ENCODE measurements at regions not wholly inside any gene's neighbourhood (a gene's known extent, or its start where the extent isn't known, plus 50 kb on each side); places are given as distances from the start of the nearest gene placed in this dataset.

DNA sequence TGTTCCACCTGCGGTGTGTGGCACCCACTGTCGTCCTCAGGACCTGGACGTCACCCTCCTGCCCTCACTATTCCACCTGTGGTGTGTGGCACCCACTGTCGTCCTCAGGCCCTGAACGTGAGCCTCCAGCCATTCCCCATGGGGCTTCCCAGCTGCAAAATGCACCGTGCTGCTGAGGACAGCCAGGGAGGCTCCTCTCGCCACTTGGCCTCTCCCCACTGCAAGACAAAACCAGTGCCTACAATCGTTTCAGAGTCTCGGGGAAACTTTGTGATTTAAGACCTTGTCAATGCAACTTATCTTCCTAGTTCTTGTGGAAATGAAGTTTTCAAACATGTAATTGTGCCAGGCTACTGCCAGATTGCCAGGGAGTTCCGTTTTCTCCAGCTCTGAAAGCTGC lies 319.3 kb upstream of the SALL3 start:
- Histone ChIP-seq H4K20me1 (ENCODE audit: insufficient read depth) (no peaks in the 10 kb centered on the region), H3K9me3 (ENCODE audit: low read length) (no peaks in the 10 kb centered on the region), H3K9ac (ENCODE audit: low read length) (no peak overlapping the region), H3K27ac (ENCODE audit: low read length) (no peak overlapping the region), H3K4me3 (ENCODE audit: low read length) (no peak overlapping the region), H3K9me2 (ENCODE audit: insufficient read depth, low read length) (no peaks in the 10 kb centered on the region), H3K27me3 (ENCODE audit: insufficient read depth, low read depth, low read length) (no peaks in the 10 kb centered on the region), H3K36me3 (ENCODE audit: insufficient read depth, low read length) (no peaks in the 10 kb centered on the region), H3K4me2 (ENCODE audit: low read length) (no peak overlapping the region), H3F3A (ENCODE audit: insufficient read depth, low read length, poor library complexity, severe bottlenecking) (no peaks in the 10 kb centered on the region), H2AFZ (ENCODE audit: low read depth, low read length) (no peak overlapping the region), H3K79me2 (replicated peaks; ENCODE audit: insufficient read depth, low read length) (no peaks in the 10 kb centered on the region)
- no peak for TF ChIP-seq TAF1 (IDR thresholded peaks at IDR 0.05; ENCODE audit: low read depth)
- TF ChIP-seq EZH2 (IDR thresholded peaks at IDR 0.05; ENCODE audit: borderline replicate concordance, insufficient read depth, low read length, poor library complexity, severe bottlenecking): no peak
- no peak for TF ChIP-seq RAD21 (conservative IDR thresholded peaks at IDR 0.05)
- no peak for TF ChIP-seq MXI1 (conservative IDR thresholded peaks at IDR 0.05; ENCODE audit: poor library complexity, severe bottlenecking)
- no peak for TF ChIP-seq POLR2AphosphoS5 (IDR thresholded peaks at IDR 0.05)
- TF ChIP-seq, protein P1, sequence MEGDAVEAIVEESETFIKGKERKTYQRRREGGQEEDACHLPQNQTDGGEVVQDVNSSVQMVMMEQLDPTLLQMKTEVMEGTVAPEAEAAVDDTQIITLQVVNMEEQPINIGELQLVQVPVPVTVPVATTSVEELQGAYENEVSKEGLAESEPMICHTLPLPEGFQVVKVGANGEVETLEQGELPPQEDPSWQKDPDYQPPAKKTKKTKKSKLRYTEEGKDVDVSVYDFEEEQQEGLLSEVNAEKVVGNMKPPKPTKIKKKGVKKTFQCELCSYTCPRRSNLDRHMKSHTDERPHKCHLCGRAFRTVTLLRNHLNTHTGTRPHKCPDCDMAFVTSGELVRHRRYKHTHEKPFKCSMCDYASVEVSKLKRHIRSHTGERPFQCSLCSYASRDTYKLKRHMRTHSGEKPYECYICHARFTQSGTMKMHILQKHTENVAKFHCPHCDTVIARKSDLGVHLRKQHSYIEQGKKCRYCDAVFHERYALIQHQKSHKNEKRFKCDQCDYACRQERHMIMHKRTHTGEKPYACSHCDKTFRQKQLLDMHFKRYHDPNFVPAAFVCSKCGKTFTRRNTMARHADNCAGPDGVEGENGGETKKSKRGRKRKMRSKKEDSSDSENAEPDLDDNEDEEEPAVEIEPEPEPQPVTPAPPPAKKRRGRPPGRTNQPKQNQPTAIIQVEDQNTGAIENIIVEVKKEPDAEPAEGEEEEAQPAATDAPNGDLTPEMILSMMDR (IDR thresholded peaks at IDR 0.05; ENCODE audit: poor library complexity, severe bottlenecking): no peak
- TF ChIP-seq SMC3 (conservative IDR thresholded peaks at IDR 0.05; ENCODE audit: poor library complexity): no peak
- TF ChIP-seq EP300 (conservative IDR thresholded peaks at IDR 0.05; ENCODE audit: poor library complexity, severe bottlenecking): no peak

DNA sequence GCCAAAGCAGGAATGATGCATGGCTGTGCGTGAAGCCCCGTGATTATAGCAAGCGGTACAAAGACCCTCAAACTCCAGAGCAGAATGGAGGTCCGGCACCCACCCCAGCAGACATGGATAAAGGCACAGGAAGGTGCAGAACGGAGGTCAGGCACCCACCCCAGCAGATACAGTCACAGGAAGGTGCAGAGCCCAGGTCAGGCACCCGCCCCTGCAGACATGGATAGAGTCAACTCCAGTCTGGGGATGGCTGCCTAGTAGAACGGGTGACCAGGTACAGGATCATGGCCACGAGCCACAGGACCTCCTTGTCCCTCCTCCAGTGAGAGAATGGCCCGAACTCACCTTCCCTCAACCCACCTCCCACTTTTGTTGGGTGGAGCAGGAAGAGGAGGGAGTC lies 318.3 kb upstream of the SALL3 start:
- Histone ChIP-seq H3K79me2 (replicated peaks; ENCODE audit: insufficient read depth, low read length) (no peaks in the 10 kb centered on the region), H3K9me3 (ENCODE audit: low read length) (no peaks in the 10 kb centered on the region), H3K9ac (ENCODE audit: low read length) (no peak overlapping the region), H3F3A (ENCODE audit: insufficient read depth, low read length, poor library complexity, severe bottlenecking) (no peaks in the 10 kb centered on the region), H3K9me2 (ENCODE audit: insufficient read depth, low read length) (no peaks in the 10 kb centered on the region), H3K27ac (ENCODE audit: low read length) (no peak overlapping the region), H3K36me3 (ENCODE audit: insufficient read depth, low read length) (no peaks in the 10 kb centered on the region), H3K4me3 (ENCODE audit: low read length) (no peak overlapping the region), H3K4me2 (ENCODE audit: low read length) (no peak overlapping the region), H3K27me3 (ENCODE audit: insufficient read depth, low read depth, low read length) (no peaks in the 10 kb centered on the region), H2AFZ (ENCODE audit: low read depth, low read length) (no peak overlapping the region), H4K20me1 (ENCODE audit: insufficient read depth) (no peaks in the 10 kb centered on the region)
- no peak for TF ChIP-seq EZH2 (IDR thresholded peaks at IDR 0.05; ENCODE audit: borderline replicate concordance, insufficient read depth, low read length, poor library complexity, severe bottlenecking)
- no peak for TF ChIP-seq RAD21 (conservative IDR thresholded peaks at IDR 0.05)
- no peak for TF ChIP-seq TAF1 (IDR thresholded peaks at IDR 0.05; ENCODE audit: low read depth)
- TF ChIP-seq SMC3 (conservative IDR thresholded peaks at IDR 0.05; ENCODE audit: poor library complexity): no peak
- TF ChIP-seq, protein P2, sequence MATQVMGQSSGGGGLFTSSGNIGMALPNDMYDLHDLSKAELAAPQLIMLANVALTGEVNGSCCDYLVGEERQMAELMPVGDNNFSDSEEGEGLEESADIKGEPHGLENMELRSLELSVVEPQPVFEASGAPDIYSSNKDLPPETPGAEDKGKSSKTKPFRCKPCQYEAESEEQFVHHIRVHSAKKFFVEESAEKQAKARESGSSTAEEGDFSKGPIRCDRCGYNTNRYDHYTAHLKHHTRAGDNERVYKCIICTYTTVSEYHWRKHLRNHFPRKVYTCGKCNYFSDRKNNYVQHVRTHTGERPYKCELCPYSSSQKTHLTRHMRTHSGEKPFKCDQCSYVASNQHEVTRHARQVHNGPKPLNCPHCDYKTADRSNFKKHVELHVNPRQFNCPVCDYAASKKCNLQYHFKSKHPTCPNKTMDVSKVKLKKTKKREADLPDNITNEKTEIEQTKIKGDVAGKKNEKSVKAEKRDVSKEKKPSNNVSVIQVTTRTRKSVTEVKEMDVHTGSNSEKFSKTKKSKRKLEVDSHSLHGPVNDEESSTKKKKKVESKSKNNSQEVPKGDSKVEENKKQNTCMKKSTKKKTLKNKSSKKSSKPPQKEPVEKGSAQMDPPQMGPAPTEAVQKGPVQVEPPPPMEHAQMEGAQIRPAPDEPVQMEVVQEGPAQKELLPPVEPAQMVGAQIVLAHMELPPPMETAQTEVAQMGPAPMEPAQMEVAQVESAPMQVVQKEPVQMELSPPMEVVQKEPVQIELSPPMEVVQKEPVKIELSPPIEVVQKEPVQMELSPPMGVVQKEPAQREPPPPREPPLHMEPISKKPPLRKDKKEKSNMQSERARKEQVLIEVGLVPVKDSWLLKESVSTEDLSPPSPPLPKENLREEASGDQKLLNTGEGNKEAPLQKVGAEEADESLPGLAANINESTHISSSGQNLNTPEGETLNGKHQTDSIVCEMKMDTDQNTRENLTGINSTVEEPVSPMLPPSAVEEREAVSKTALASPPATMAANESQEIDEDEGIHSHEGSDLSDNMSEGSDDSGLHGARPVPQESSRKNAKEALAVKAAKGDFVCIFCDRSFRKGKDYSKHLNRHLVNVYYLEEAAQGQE (IDR thresholded peaks at IDR 0.05; ENCODE audit: borderline replicate concordance): no peak
- TF ChIP-seq, protein P1 (IDR thresholded peaks at IDR 0.05; ENCODE audit: poor library complexity, severe bottlenecking): no peak
- TF ChIP-seq MXI1 (conservative IDR thresholded peaks at IDR 0.05; ENCODE audit: poor library complexity, severe bottlenecking): no peak
- no peak for TF ChIP-seq EP300 (conservative IDR thresholded peaks at IDR 0.05; ENCODE audit: poor library complexity, severe bottlenecking)
